ENCODE measurements at regions not wholly inside any gene's neighbourhood (a gene's known extent, or its start where the extent isn't known, plus 50 kb on each side); places are given as distances from the start of the nearest gene placed in this dataset.

- TF ChIP-seq CTCF (IDR thresholded peaks at IDR 0.05; ENCODE audit: low read depth, low read length, poor library complexity, severe bottlenecking) (peak; percentile 87), EZH2phosphoT487 (IDR thresholded peaks at IDR 0.05; ENCODE audit: borderline replicate concordance, low read length) (no peak)
These were observed 582.4 kb upstream of the RAB6C start for GRCh38 chr2:129396980-129397599.

All from DOHH2 (cell line).